HepG2 (cell line): ENCODE measurements at regions not wholly inside any gene's neighbourhood (a gene's known extent, or its start where the extent isn't known, plus 50 kb on each side); places are given as distances from the start of the nearest gene placed in this dataset.
A peak's percentile ranks its signal among the peaks of the same experiment; 100 is the strongest.

Source experiments
- ATAC-seq: fragments of 200-7000 bp; cut with Tn5 transposase; 3 replicates; pipeline ENCODE4 v1.9.1; 2020; ENCODE audit warnings: mild to moderate bottlenecking, moderate library complexity
- BruUV-seq: library from RNA; stranded (reverse); fragments of 400-500 nt; replicated peaks from 2 replicates; lab custom pipeline; 2021; lab: Mats Ljungman, UMichigan
- CTCF ChIA-PET: fragments of 300-600 bp; formaldehyde crosslinking; extraction: SDS; loops from one replicate; lab custom pipeline; 2021; ENCODE audit warnings: low total read pairs, inconsistent platforms, low intra/inter-chr PET ratio; lab: Yijun Ruan, JAX
- POLR2A ChIA-PET: fragments of 350-600 bp; sonication (Branson Sonifier 250); formaldehyde crosslinking; loops from one replicate; lab custom pipeline; 2020; ENCODE audit warnings: antibody characterized with exemption, inconsistent platforms; lab: Yijun Ruan, JAX
- DNase-seq: peaks from one replicate; pipeline ENCODE4 v3.0.0-alpha.2; 2015; ENCODE audit warnings: low spot score
- FAIRE-seq: peaks from 3 replicates; lab custom pipeline; 2011; peaks lifted over from hg19 to GRCh38; lab: Jason Lieb, UNC
- H2AFZ ChIP-seq: one replicate; pipeline ENCODE4 v1.6.1; 2011; ENCODE audit warnings: low read length, inconsistent platforms
- H3K27ac ChIP-seq: fragments of 300-600 bp; 3 replicates; pipeline ENCODE4 v1.8.0; 2011; ENCODE audit warnings: mixed run types, mild to moderate bottlenecking, mixed read lengths, low read length, inconsistent platforms; ENCODE audit not compliant: insufficient read depth; ENCODE audit errors: extremely low read length
- H3K27me3 ChIP-seq, 2 experiments: fragments of 200-600 bp in 1 of 2; 2 replicates in 1 of 2; 3 replicates in 1 of 2; pipeline versions ENCODE4 v1.6.0 to v1.8.0; 2011; ENCODE audit warnings: low read length in 2 of 2, mild to moderate bottlenecking in 2 of 2, moderate library complexity in 2 of 2, inconsistent platforms in 1 of 2; ENCODE audit not compliant: insufficient read depth in 2 of 2, control insufficient read depth in 1 of 2
- H3K36me3 ChIP-seq, 2 experiments: fragments of 200-600 bp in 1 of 2; replicated peaks in 1 of 2; 2 replicates in 1 of 2; 3 replicates in 1 of 2; pipeline versions ENCODE4 v1.5.1 to v1.8.0; 2011; ENCODE audit warnings: low read length in 2 of 2, inconsistent platforms in 1 of 2; ENCODE audit not compliant: insufficient read depth in 2 of 2, control insufficient read depth in 1 of 2
- H3K4me1 ChIP-seq: 2 replicates; pipeline ENCODE4 v1.5.1; 2012; ENCODE audit warnings: low read length, inconsistent platforms; ENCODE audit not compliant: insufficient read depth
- H3K4me2 ChIP-seq: 2 replicates; pipeline ENCODE4 v1.6.0; 2011; ENCODE audit warnings: low read depth, low read length, inconsistent platforms
- H3K4me3 ChIP-seq, 3 experiments: fragments of 200-600 bp in 1 of 3; sonication (generic), shearing (Covaris generic) in 1 of 3; replicated peaks in 1 of 3; 2 replicates each; pipeline ENCODE4 v1.5.1; 2011 to 2016; ENCODE audit warnings: low read length in 3 of 3, inconsistent platforms in 2 of 3, low read depth in 2 of 3, mild to moderate bottlenecking in 2 of 3, control low read depth in 1 of 3, mixed read lengths in 1 of 3; ENCODE audit not compliant: insufficient read depth in 1 of 3
- H3K79me2 ChIP-seq: one replicate; pipeline ENCODE4 v1.6.1; 2011; ENCODE audit warnings: low read length, inconsistent platforms; ENCODE audit not compliant: insufficient read depth
- H3K9ac ChIP-seq: 2 replicates; pipeline ENCODE4 v1.6.0; 2011; ENCODE audit warnings: mild to moderate bottlenecking, low read depth, low read length, inconsistent platforms; ENCODE audit not compliant: insufficient read depth
- H3K9me3 ChIP-seq: 2 replicates; pipeline ENCODE4 v1.5.1; 2012; ENCODE audit warnings: mild to moderate bottlenecking, low read length
- H4K20me1 ChIP-seq: 2 replicates; pipeline ENCODE4 v1.6.0; 2011; ENCODE audit warnings: inconsistent platforms, mild to moderate bottlenecking, low read length, moderate library complexity; ENCODE audit not compliant: insufficient read depth
- BCL6 ChIP-seq: IDR thresholded peaks from 2 replicates; pipeline ENCODE4 v1.6.1; 2016; ENCODE audit warnings: missing genetic modification reagents, missing compliant biosample characterization
- E2F1 ChIP-seq: sonication (generic); formaldehyde crosslinking; IDR thresholded peaks from 2 replicates; pipeline ENCODE4 v1.5.0; 2020; ENCODE audit warnings: missing genetic modification reagents
- ETV5 ChIP-seq: IDR thresholded peaks from 2 replicates; pipeline ENCODE4 v1.6.1; 2018; ENCODE audit warnings: missing biosample characterization, missing genetic modification reagents, inconsistent platforms, borderline replicate concordance
- FOSL1 ChIP-seq: sonication (generic); formaldehyde crosslinking; IDR thresholded peaks from 2 replicates; pipeline ENCODE4 v1.9.0; 2021; ENCODE audit warnings: missing genetic modification reagents, borderline replicate concordance
- FOXA1 ChIP-seq, 2 experiments: fragments of 450-650 bp in 1 of 2; sonication (generic) in 1 of 2; formaldehyde crosslinking in 1 of 2; IDR thresholded peaks; 2 replicates each; pipeline versions ENCODE4 v1.4.0 to v1.6.1; 2016 to 2020; ENCODE audit warnings: missing genetic modification reagents in 1 of 2
- HNF4A ChIP-seq: sonication (generic); formaldehyde crosslinking; IDR thresholded peaks from 2 replicates; pipeline ENCODE4 v1.4.0; 2020; ENCODE audit warnings: missing genetic modification reagents
- MED1 ChIP-seq: sonication (generic); formaldehyde crosslinking; IDR thresholded peaks from 2 replicates; pipeline ENCODE4 v1.4.0; 2020; ENCODE audit warnings: missing genetic modification reagents
- MIXL1 ChIP-seq: IDR thresholded peaks from 2 replicates; pipeline ENCODE4 v1.6.1; 2016
- MLX ChIP-seq: IDR thresholded peaks from 2 replicates; pipeline ENCODE4 v1.6.1; 2016
- PAX8 ChIP-seq: sonication (generic); formaldehyde crosslinking; IDR thresholded peaks from 2 replicates; pipeline ENCODE4 v1.8.0; 2022; ENCODE audit warnings: mild to moderate bottlenecking, missing genetic modification reagents, borderline replicate concordance
- RNF2 ChIP-seq: fragments of 450-650 bp; conservative IDR thresholded peaks from 2 replicates; pipeline ENCODE4 v1.6.1; 2016; ENCODE audit warnings: low read depth
- SOX5 ChIP-seq: IDR thresholded peaks from 2 replicates; pipeline ENCODE4 v1.6.1; 2016; ENCODE audit warnings: borderline replicate concordance
- ZNF326 ChIP-seq: sonication (generic); formaldehyde crosslinking; IDR thresholded peaks from 2 replicates; pipeline ENCODE4 v1.4.0; 2020; ENCODE audit warnings: missing genetic modification reagents, borderline replicate concordance
- ZNF431 ChIP-seq: sonication (generic); formaldehyde crosslinking; IDR thresholded peaks from 2 replicates; pipeline ENCODE4 v1.9.0; 2022; ENCODE audit warnings: missing genetic modification reagents, low read depth, mild to moderate bottlenecking, borderline replicate concordance
- ZNF776 ChIP-seq: sonication (generic); formaldehyde crosslinking; IDR thresholded peaks from 2 replicates; pipeline ENCODE4 v1.4.0; 2020; ENCODE audit warnings: mild to moderate bottlenecking, missing genetic modification reagents
- WGBS: methylation state at CpG from one replicate; pipeline ENCODE4 v1.1.6; 2017; ENCODE audit warnings: low lambda C conversion rate; 5-methylcytosine and 5-hydroxymethylcytosine counted together
- in situ Hi-C: cut with HindIII; loops from 2 replicates; pipeline ENCODE4 v1.10.0; 2017; ENCODE audit warnings: low pct_unique_long_range_greater_than_20kb; ENCODE audit not compliant: extremely low pct_ligation_motif_present
- intact Hi-C: fragments of 100-400 bp; cut with micrococcal nuclease; formaldehyde crosslinking; loops from one replicate; pipeline ENCODE4 v1.10.0; 2022; ENCODE audit not compliant: unreplicated experiment
- TF ChIP-seq, protein P1 (sequence below): sonication (generic); formaldehyde crosslinking; IDR thresholded peaks from one replicate; pipeline ENCODE4 v1.5.1; 2020; ENCODE audit warnings: mild to moderate bottlenecking, missing genetic modification reagents; ENCODE audit errors: not compliant biosample characterization

GRCh38 chr5:37988454-37989046 lies 148.7 kb upstream of the GDNF start:
- WGBS: 0% methylated on average over 1 of the region's 1 CpG
- Histone ChIP-seq H2AFZ (no peak overlapping the region), H3K27ac (no peak overlapping the region), H3K36me3 (no peaks in the 10 kb centered on the region), H3K9me3 (no peaks in the 10 kb centered on the region), H3K9ac (no peak overlapping the region), H3K27me3 (peaks cover 0 to 26% of the 10 kb centered on the region in 2 experiments; a peak in 2 of 5 replicates), H3K4me3 (no peak overlapping the region), H3K79me2 (no peaks in the 10 kb centered on the region), H3K4me1 (peaks cover 42% of the 10 kb centered on the region), H4K20me1 (no peaks in the 10 kb centered on the region), H3K4me2 (no peak overlapping the region)
- DNase-seq (peak; percentile 86), ATAC-seq (peak; percentile 74), FAIRE-seq (no peak)
- CTCF ChIA-PET: no interaction called here
- in situ Hi-C loops (no loop called here), intact Hi-C loops (no loop called here)
- BruUV-seq: no TSS peak
- POLR2A ChIA-PET: no interaction called here
- peak; percentile 70 for TF ChIP-seq MED1
- no peak for TF ChIP-seq FOSL1 (CRISPR knock-in tag)
- TF ChIP-seq MLX: peak; percentile 83
- TF ChIP-seq, protein P1, sequence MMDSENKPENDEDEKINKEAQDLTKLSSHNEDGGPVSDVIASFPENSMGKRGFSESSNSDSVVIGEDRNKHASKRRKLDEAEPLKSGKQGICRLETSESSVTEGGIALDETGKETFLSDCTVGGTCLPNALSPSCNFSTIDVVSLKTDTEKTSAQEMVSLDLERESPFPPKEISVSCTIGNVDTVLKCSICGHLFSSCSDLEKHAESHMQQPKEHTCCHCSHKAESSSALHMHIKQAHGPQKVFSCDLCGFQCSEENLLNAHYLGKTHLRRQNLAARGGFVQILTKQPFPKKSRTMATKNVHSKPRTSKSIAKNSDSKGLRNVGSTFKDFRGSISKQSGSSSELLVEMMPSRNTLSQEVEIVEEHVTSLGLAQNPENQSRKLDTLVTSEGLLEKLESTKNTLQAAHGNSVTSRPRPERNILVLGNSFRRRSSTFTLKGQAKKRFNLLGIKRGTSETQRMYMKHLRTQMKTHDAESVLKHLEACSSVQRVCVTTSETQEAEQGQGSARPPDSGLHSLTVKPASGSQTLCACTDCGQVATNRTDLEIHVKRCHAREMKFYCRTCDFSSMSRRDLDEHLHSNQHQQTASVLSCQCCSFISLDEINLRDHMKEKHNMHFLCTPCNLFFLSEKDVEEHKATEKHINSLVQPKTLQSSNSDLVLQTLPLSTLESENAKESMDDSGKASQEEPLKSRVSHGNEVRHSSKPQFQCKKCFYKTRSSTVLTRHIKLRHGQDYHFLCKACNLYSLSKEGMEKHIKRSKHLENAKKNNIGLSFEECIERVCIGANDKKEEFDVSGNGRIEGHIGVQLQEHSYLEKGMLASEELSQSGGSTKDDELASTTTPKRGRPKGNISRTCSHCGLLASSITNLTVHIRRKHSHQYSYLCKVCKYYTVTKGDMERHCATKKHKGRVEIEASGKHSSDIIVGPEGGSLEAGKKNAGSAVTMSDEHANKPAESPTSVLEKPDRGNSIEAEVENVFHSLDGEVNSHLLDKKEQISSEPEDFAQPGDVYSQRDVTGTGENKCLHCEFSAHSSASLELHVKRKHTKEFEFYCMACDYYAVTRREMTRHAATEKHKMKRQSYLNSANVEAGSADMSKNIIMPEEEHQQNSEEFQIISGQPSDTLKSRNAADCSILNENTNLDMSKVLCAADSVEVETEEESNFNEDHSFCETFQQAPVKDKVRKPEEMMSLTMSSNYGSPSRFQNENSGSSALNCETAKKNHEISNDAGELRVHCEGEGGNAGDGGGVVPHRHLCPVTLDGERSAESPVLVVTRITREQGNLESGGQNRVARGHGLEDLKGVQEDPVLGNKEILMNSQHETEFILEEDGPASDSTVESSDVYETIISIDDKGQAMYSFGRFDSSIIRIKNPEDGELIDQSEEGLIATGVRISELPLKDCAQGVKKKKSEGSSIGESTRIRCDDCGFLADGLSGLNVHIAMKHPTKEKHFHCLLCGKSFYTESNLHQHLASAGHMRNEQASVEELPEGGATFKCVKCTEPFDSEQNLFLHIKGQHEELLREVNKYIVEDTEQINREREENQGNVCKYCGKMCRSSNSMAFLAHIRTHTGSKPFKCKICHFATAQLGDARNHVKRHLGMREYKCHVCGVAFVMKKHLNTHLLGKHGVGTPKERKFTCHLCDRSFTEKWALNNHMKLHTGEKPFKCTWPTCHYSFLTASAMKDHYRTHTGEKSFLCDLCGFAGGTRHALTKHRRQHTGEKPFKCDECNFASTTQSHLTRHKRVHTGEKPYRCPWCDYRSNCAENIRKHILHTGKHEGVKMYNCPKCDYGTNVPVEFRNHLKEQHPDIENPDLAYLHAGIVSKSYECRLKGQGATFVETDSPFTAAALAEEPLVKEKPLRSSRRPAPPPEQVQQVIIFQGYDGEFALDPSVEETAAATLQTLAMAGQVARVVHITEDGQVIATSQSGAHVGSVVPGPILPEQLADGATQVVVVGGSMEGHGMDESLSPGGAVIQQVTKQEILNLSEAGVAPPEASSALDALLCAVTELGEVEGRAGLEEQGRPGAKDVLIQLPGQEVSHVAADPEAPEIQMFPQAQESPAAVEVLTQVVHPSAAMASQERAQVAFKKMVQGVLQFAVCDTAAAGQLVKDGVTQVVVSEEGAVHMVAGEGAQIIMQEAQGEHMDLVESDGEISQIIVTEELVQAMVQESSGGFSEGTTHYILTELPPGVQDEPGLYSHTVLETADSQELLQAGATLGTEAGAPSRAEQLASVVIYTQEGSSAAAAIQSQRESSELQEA: no peak
- no peak for TF ChIP-seq PAX8 (CRISPR knock-in tag)
- peak; percentile 59; the same call in 1 of the 2 replicates for TF ChIP-seq FOXA1 (IDR thresholded peaks at IDR 0.05)
- TF ChIP-seq FOXA1 (CRISPR knock-in tag; IDR thresholded peaks at IDR 0.05): 0 out of 2 replicates have a peak, but pooled peaks have one; percentile 57
- TF ChIP-seq ZNF326 (CRISPR knock-in tag): no peak
- TF ChIP-seq SOX5 (CRISPR knock-in tag): peak; percentile 80
- peak; percentile 84; the same call in 1 of the 2 replicates for TF ChIP-seq MIXL1
- TF ChIP-seq ZNF431: no peak
- peak; percentile 72; the same call in 1 of the 2 replicates for TF ChIP-seq ETV5 (CRISPR knock-in tag)
- no peak for TF ChIP-seq E2F1 (CRISPR knock-in tag)
- peak; percentile 81 for TF ChIP-seq HNF4A
- 0 out of 2 replicates have a peak, but pooled peaks have one; percentile 54 for TF ChIP-seq RNF2
- no peak for TF ChIP-seq ZNF776 (CRISPR knock-in tag)
- TF ChIP-seq BCL6 (CRISPR knock-in tag): peak; percentile 54
